Stimulated activated CD4-positive, alpha-beta T cell treated with anti-CD3 and anti-CD28 coated beads, Interleukin-1b, Interleukin-23, amount 100 ng/mL, for 48 hours (primary cell): ENCODE measurements at regions not wholly inside any gene's neighbourhood (a gene's known extent, or its start where the extent isn't known, plus 50 kb on each side); places are given as distances from the start of the nearest gene placed in this dataset.

Experiments
- DNase-seq: peaks from one replicate; pipeline ENCODE4 v3.0.0-alpha.2; 2020

GRCh38 chr6:139653111-139653510, 278.7 kb upstream of the CITED2 start:
- no peak for DNase-seq

GRCh38 chr6:139650941-139651340, 276.5 kb upstream of the CITED2 start:
- DNase-seq, result no peak

GRCh38 chr6:139649732-139650131, 275.3 kb upstream of the CITED2 start:
- DNase-seq, result no peak

GRCh38 chr6:139649128-139649527, 274.7 kb upstream of the CITED2 start:
- no peak for DNase-seq

GRCh38 chr6:139648430-139649000, 274.1 kb upstream of the CITED2 start:
- no peak for DNase-seq

GRCh38 chr6:139647841-139648240, 273.4 kb upstream of the CITED2 start:
- no peak for DNase-seq

- DNase-seq, result no peak
Observed at GRCh38 chr6:139647016-139647415, 272.6 kb upstream of the CITED2 start.

GRCh38 chr6:139644821-139645220, 270.4 kb upstream of the CITED2 start:
- no peak for DNase-seq

- DNase-seq, result no peak
Observed at GRCh38 chr6:139643986-139644385, 269.5 kb upstream of the CITED2 start.

- DNase-seq, result no peak
Observed at GRCh38 chr6:139642346-139642745, 267.9 kb upstream of the CITED2 start.

GRCh38 chr6:139641376-139641775, 266.9 kb upstream of the CITED2 start:
- DNase-seq, result no peak

- no peak for DNase-seq
Observed at GRCh38 chr6:139640921-139641320, 266.5 kb upstream of the CITED2 start.

- no peak for DNase-seq
Observed at GRCh38 chr6:139640448-139640847, 266.0 kb upstream of the CITED2 start.

- DNase-seq, result no peak
Observed at GRCh38 chr6:139639507-139639906, 265.1 kb upstream of the CITED2 start.

GRCh38 chr6:139638179-139638941, 263.9 kb upstream of the CITED2 start:
- DNase-seq, result no peak

- DNase-seq, result no peak
Observed at GRCh38 chr6:139637766-139638165, 263.3 kb upstream of the CITED2 start.

- DNase-seq, result no peak
Observed at GRCh38 chr6:139636391-139636790, 261.9 kb upstream of the CITED2 start.

- no peak for DNase-seq
Observed at GRCh38 chr6:139635401-139636130, 261.1 kb upstream of the CITED2 start.

- no peak for DNase-seq
Observed at GRCh38 chr6:139632840-139633239, 258.4 kb upstream of the CITED2 start.

GRCh38 chr6:139628270-139628669, 253.8 kb upstream of the CITED2 start:
- DNase-seq, result no peak

GRCh38 chr6:139627091-139627490, 252.6 kb upstream of the CITED2 start:
- no peak for DNase-seq

GRCh38 chr6:139625998-139626975, 251.8 kb upstream of the CITED2 start:
- no peak for DNase-seq
